AG09309 (cell line): ENCODE measurements at regions not wholly inside any gene's neighbourhood (a gene's known extent, or its start where the extent isn't known, plus 50 kb on each side); places are given as distances from the start of the nearest gene placed in this dataset.
"Not testable (repeated sequence)": the region's sequence is repeated elsewhere in the genome, so short reads cannot be mapped to it uniquely, and the experiment has no call there.

Experiments used
- DNase-seq: peaks from one replicate; pipeline ENCODE4 v3.0.0-alpha.2; 2010; ENCODE audit warnings: low read depth
- H3K4me3 ChIP-seq: 2 replicates; pipeline ENCODE4 v1.5.1; 2011; ENCODE audit warnings: mild to moderate bottlenecking, low read depth, low read length, moderate library complexity; ENCODE audit not compliant: control insufficient read depth
- CTCF ChIP-seq: IDR thresholded peaks from 2 replicates; pipeline ENCODE4 v1.5.1; 2011; ENCODE audit warnings: mild to moderate bottlenecking, low read depth, low read length, inconsistent platforms; ENCODE audit not compliant: insufficient read depth, control insufficient read depth; ENCODE audit errors: missing control alignments

GRCh38 chr15:26033493-26033892 is 170.4 kb upstream of the ATP10A start:
- TF ChIP-seq CTCF = no peak
- H3K4me3 ChIP-seq = no peak overlapping the region
- DNase-seq = no peak

- H3K4me3 ChIP-seq = no peak overlapping the region
- DNase-seq = no peak
- no peak for TF ChIP-seq CTCF
These were observed 169.2 kb upstream of the ATP10A start for GRCh38 chr15:26032162-26032846.

GRCh38 chr15:26029586-26029985 is 166.5 kb upstream of the ATP10A start:
- not testable (repeated sequence) for DNase-seq, H3K4me3 ChIP-seq

- no peak for TF ChIP-seq CTCF
- no peak for DNase-seq
- no peak overlapping the region for H3K4me3 ChIP-seq
These were observed 166.0 kb upstream of the ATP10A start for GRCh38 chr15:26029146-26029545.

GRCh38 chr15:26028086-26028740 is 165.1 kb upstream of the ATP10A start:
- no peak for DNase-seq
- no peak overlapping the region for H3K4me3 ChIP-seq
- TF ChIP-seq CTCF = no peak

- not testable (repeated sequence) for DNase-seq, H3K4me3 ChIP-seq
These were observed 163.5 kb upstream of the ATP10A start for GRCh38 chr15:26026671-26027070.

- DNase-seq = no peak
- H3K4me3 ChIP-seq = no peak overlapping the region
- TF ChIP-seq CTCF = no peak
These were observed 161.1 kb upstream of the ATP10A start for GRCh38 chr15:26024241-26024640.

- no peak for TF ChIP-seq CTCF
- no peak overlapping the region for H3K4me3 ChIP-seq
- no peak for DNase-seq
These were observed 160.6 kb upstream of the ATP10A start for GRCh38 chr15:26023691-26024090.
